ENCODE measurements at regions not wholly inside any gene's neighbourhood (a gene's known extent, or its start where the extent isn't known, plus 50 kb on each side); places are given as distances from the start of the nearest gene placed in this dataset.

DNA sequence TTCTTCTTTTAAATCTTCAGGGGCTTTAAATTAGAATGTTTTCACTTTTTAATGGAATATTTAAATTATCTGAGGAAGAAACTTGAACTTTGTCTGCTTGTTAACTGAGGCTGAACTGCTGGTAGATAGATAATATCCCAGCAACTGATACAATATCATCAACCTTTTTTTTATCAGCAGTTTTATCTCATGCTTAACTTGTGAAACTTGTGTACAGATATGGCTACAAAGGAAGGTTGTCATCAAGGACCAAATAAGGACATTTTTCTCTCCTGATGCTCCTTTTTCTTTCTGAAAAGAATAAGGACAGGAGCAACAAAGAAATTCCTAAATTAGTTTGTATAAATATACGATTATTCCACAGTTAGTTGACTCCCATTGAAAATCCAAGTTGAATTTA lies 66.4 kb upstream of the KBTBD8 start (continued):
- TF ChIP-seq, protein P1, sequence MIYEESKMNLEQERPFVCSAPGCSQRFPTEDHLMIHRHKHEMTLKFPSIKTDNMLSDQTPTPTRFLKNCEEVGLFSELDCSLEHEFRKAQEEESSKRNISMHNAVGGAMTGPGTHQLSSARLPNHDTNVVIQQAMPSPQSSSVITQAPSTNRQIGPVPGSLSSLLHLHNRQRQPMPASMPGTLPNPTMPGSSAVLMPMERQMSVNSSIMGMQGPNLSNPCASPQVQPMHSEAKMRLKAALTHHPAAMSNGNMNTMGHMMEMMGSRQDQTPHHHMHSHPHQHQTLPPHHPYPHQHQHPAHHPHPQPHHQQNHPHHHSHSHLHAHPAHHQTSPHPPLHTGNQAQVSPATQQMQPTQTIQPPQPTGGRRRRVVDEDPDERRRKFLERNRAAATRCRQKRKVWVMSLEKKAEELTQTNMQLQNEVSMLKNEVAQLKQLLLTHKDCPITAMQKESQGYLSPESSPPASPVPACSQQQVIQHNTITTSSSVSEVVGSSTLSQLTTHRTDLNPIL (CRISPR knock-in tag; IDR thresholded peaks at IDR 0.05) = no peak
- no peak for TF ChIP-seq EGR1 (conservative IDR thresholded peaks at IDR 0.05)
- no peak for TF ChIP-seq GATAD2A (IDR thresholded peaks at IDR 0.05)
- TF ChIP-seq POLR2AphosphoS2 (IDR thresholded peaks at IDR 0.05; ENCODE audit: low read length) = no peak
- TF ChIP-seq ETV1 (tag; conservative IDR thresholded peaks at IDR 0.05; ENCODE audit: low read depth) = no peak

DNA sequence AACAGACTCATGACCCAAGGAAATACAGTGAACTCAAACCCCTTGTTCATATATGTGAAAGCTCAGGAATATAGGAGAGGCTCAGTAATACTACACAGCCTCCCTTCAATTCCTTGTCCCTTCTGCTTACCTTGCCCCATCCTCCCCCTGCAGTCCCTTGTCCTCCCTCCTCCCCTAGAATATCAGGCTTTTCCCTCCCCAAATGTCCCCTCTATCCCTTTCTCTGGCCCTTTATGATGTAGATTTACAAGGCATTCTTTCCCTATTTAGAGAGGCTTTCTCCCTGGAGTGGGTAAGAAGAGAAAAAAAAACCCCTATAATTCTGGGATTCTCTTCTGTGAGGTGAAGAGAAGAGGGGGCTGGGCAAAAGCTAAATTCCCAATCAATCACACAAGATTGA lies 64.9 kb upstream of the KBTBD8 start:
- CTCF ChIA-PET (ENCODE audit: low intra/inter-chr PET ratio) = no interaction called here
- intact Hi-C loops (cut with micrococcal nuclease) = no loop called here
- no TSS peak for BruUV-seq (replicated peaks)
- TF ChIP-seq, protein P2, sequence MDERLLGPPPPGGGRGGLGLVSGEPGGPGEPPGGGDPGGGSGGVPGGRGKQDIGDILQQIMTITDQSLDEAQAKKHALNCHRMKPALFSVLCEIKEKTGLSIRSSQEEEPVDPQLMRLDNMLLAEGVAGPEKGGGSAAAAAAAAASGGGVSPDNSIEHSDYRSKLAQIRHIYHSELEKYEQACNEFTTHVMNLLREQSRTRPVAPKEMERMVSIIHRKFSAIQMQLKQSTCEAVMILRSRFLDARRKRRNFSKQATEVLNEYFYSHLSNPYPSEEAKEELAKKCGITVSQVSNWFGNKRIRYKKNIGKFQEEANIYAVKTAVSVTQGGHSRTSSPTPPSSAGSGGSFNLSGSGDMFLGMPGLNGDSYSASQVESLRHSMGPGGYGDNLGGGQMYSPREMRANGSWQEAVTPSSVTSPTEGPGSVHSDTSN (CRISPR knock-in tag; IDR thresholded peaks at IDR 0.05; ENCODE audit: low read depth) = no peak
- TF ChIP-seq, protein P2 (tag; conservative IDR thresholded peaks at IDR 0.05; ENCODE audit: low read depth) = no peak
- no peak for TF ChIP-seq NCOA6 (IDR thresholded peaks at IDR 0.05)
- no peak for TF ChIP-seq COPS2 (conservative IDR thresholded peaks at IDR 0.05)
- TF ChIP-seq POLR2AphosphoS5 (IDR thresholded peaks at IDR 0.05; ENCODE audit: control insufficient read depth, insufficient read depth, low read depth, low read length) = no peak
- TF ChIP-seq ZNF778 (CRISPR knock-in tag; IDR thresholded peaks at IDR 0.05) = no peak
- TF ChIP-seq, protein P3, sequence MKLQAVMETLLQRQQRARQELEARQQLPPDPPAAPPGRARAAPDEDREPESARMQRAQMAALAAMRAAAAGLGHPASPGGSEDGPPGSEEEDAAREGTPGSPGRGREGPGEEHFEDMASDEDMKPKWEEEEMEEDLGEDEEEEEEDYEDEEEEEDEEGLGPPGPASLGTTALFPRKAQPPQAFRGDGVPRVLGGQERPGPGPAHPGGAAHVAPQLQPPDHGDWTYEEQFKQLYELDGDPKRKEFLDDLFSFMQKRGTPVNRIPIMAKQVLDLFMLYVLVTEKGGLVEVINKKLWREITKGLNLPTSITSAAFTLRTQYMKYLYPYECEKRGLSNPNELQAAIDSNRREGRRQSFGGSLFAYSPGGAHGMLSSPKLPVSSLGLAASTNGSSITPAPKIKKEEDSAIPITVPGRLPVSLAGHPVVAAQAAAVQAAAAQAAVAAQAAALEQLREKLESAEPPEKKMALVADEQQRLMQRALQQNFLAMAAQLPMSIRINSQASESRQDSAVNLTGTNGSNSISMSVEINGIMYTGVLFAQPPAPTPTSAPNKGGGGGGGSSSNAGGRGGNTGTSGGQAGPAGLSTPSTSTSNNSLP (IDR thresholded peaks at IDR 0.05; ENCODE audit: borderline replicate concordance, low read depth, low read length) = no peak
- TF ChIP-seq, protein P4, sequence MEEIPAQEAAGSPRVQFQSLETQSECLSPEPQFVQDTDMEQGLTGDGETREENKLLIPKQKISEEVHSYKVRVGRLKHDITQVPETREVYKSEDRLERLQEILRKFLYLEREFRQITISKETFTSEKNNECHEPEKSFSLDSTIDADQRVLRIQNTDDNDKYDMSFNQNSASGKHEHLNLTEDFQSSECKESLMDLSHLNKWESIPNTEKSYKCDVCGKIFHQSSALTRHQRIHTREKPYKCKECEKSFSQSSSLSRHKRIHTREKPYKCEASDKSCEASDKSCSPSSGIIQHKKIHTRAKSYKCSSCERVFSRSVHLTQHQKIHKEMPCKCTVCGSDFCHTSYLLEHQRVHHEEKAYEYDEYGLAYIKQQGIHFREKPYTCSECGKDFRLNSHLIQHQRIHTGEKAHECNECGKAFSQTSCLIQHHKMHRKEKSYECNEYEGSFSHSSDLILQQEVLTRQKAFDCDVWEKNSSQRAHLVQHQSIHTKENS (CRISPR knock-in tag; IDR thresholded peaks at IDR 0.05) = no peak
- TF ChIP-seq, protein P5, sequence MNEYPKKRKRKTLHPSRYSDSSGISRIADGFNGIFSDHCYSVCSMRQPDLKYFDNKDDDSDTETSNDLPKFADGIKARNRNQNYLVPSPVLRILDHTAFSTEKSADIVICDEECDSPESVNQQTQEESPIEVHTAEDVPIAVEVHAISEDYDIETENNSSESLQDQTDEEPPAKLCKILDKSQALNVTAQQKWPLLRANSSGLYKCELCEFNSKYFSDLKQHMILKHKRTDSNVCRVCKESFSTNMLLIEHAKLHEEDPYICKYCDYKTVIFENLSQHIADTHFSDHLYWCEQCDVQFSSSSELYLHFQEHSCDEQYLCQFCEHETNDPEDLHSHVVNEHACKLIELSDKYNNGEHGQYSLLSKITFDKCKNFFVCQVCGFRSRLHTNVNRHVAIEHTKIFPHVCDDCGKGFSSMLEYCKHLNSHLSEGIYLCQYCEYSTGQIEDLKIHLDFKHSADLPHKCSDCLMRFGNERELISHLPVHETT (CRISPR knock-in tag; conservative IDR thresholded peaks at IDR 0.05 in 1 of 2, IDR thresholded peaks at IDR 0.05 in 1 of 2) = no peak

More for the DNA sequence above, 64.9 kb upstream of the KBTBD8 start:
- H3K27ac ChIP-seq (ENCODE audit: extremely low read depth, low read depth, low read length) = no peak overlapping the region
- no peak for DNase-seq (ENCODE audit: extremely low read depth in 1 of 4, low spot score in 3 of 4)
- no peak for FAIRE-seq
- H3K4me2 ChIP-seq (ENCODE audit: insufficient read depth, low read length) = no peak overlapping the region
- no peaks in the 10 kb centered on the region for H3K36me3 ChIP-seq (ENCODE audit: control insufficient read depth, insufficient read depth, low read length)
- H3K4me3 ChIP-seq = no peak overlapping the region
- ATAC-seq = no peak
- peaks cover 0 to 6% of the 10 kb centered on the region in 2 experiments; a peak in 1 of 5 replicates for H3K27me3 ChIP-seq (ENCODE audit: control insufficient read depth in 2 of 2, insufficient read depth in 2 of 2, low read length in 2 of 2)
- in situ Hi-C loops (cut with MboI) = loop anchor here (25.0 kb wide), 2 partner anchors 854 to 1954 kb away; no protein-coding TSS in a partner anchor
- no peaks in the 10 kb centered on the region for H3K9me3 ChIP-seq (replicated peaks; ENCODE audit: control insufficient read depth, insufficient read depth, low read depth, low read length)
- H2AFZ ChIP-seq (ENCODE audit: low read depth, low read length) = no peak overlapping the region
- H3K9me1 ChIP-seq (ENCODE audit: control insufficient read depth, insufficient read depth, low read length) = no peaks in the 10 kb centered on the region
- no peaks in the 10 kb centered on the region for H3K79me2 ChIP-seq (ENCODE audit: control insufficient read depth, insufficient read depth, low read length)
- no peaks in the 10 kb centered on the region for H3K4me1 ChIP-seq (replicated peaks in 1 of 2; ENCODE audit: control insufficient read depth in 2 of 2, insufficient read depth in 2 of 2, low read length in 2 of 2)
- POLR2A ChIA-PET = no interaction called here
- H4K20me1 ChIP-seq (replicated peaks; ENCODE audit: control insufficient read depth, insufficient read depth, low read length) = no peaks in the 10 kb centered on the region
- H3K9ac ChIP-seq (ENCODE audit: insufficient read depth in 1 of 2, low read depth in 2 of 2, low read length in 2 of 2) = no peak overlapping the region
